Skeletal muscle satellite cell (primary cell): ENCODE measurements at regions not wholly inside any gene's neighbourhood (a gene's known extent, or its start where the extent isn't known, plus 50 kb on each side); places are given as distances from the start of the nearest gene placed in this dataset.

Source experiments
- H3K27me3 ChIP-seq: 2 replicates; pipeline ENCODE4 v1.7.0; 2013; ENCODE audit warnings: low read length; ENCODE audit not compliant: control insufficient read depth, insufficient read depth
- H3K36me3 ChIP-seq: 2 replicates; pipeline ENCODE4 v1.7.0; 2013; ENCODE audit warnings: mild to moderate bottlenecking, control low read depth, low read length; ENCODE audit not compliant: insufficient read depth
- H3K4me1 ChIP-seq: 2 replicates; pipeline ENCODE4 v1.7.0; 2013; ENCODE audit warnings: low read length; ENCODE audit not compliant: control insufficient read depth, insufficient read depth
- H3K4me2 ChIP-seq: 2 replicates; pipeline ENCODE4 v1.7.0; 2013; ENCODE audit warnings: mild to moderate bottlenecking, low read length
- H3K4me3 ChIP-seq: 2 replicates; pipeline ENCODE4 v1.7.0; 2013; ENCODE audit warnings: low read length
- H3K9ac ChIP-seq: 2 replicates; pipeline ENCODE4 v1.7.0; 2013; ENCODE audit warnings: mild to moderate bottlenecking, low read depth, low read length, moderate library complexity
- H3K9me3 ChIP-seq: replicated peaks from 2 replicates; pipeline ENCODE4 v1.7.0; 2013; ENCODE audit warnings: mild to moderate bottlenecking, control low read depth, low read length

GRCh38 chr5:12707560-12707959 is 803.3 kb upstream of the CTNND2 start:
- H3K4me2 ChIP-seq, result no peak overlapping the region
- no peaks in the 10 kb centered on the region for H3K36me3 ChIP-seq
- no peaks in the 10 kb centered on the region for H3K4me1 ChIP-seq
- no peaks in the 10 kb centered on the region for H3K27me3 ChIP-seq
- H3K4me3 ChIP-seq, result no peak overlapping the region
- H3K9me3 ChIP-seq, result no peaks in the 10 kb centered on the region
- no peak overlapping the region for H3K9ac ChIP-seq

- H3K9ac ChIP-seq, result no peak overlapping the region
- H3K4me1 ChIP-seq, result no peaks in the 10 kb centered on the region
- no peaks in the 10 kb centered on the region for H3K27me3 ChIP-seq
- H3K4me3 ChIP-seq, result no peak overlapping the region
- no peaks in the 10 kb centered on the region for H3K9me3 ChIP-seq
- no peaks in the 10 kb centered on the region for H3K36me3 ChIP-seq
- H3K4me2 ChIP-seq, result no peak overlapping the region
Measured at GRCh38 chr5:12704955-12705354, 800.7 kb upstream of the CTNND2 start.

GRCh38 chr5:12703254-12703653 is 799.0 kb upstream of the CTNND2 start:
- H3K4me1 ChIP-seq, result no peaks in the 10 kb centered on the region
- H3K36me3 ChIP-seq, result no peaks in the 10 kb centered on the region
- no peaks in the 10 kb centered on the region for H3K9me3 ChIP-seq

GRCh38 chr5:12695651-12696050 is 791.4 kb upstream of the CTNND2 start:
- no peaks in the 10 kb centered on the region for H3K9me3 ChIP-seq
- H3K4me1 ChIP-seq, result no peaks in the 10 kb centered on the region
- H3K36me3 ChIP-seq, result no peaks in the 10 kb centered on the region
- no peak overlapping the region for H3K4me2 ChIP-seq
- H3K27me3 ChIP-seq, result no peaks in the 10 kb centered on the region
- no peak overlapping the region for H3K9ac ChIP-seq
- no peak overlapping the region for H3K4me3 ChIP-seq

More at GRCh38 chr5:12703254-12703653, 799.0 kb upstream of the CTNND2 start:
- Histone ChIP-seq H3K27me3 (no peaks in the 10 kb centered on the region), H3K4me2 (no peak overlapping the region), H3K4me3 (no peak overlapping the region), H3K9ac (no peak overlapping the region)

DNA sequence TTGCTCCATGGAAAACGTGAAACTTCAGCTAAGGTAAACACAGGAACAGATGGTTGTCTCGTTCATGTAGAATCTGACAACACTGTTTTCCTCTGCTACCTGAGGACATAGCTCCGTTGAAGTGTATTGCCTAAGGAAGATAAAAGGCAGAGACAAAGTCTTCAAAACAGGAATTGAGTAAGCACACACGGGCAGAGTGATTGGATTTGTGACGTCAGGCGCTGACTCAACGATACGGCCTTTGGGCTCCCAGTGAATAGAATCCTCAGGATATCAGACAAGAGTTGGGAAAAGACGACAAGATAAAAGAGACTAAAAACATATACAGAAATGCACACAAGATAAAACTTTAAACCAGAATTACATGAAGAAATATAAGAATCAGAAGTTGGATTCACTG is 787.1 kb upstream of the CTNND2 start:
- H3K9me3 ChIP-seq, result no peaks in the 10 kb centered on the region
- H3K4me1 ChIP-seq, result no peaks in the 10 kb centered on the region
- no peaks in the 10 kb centered on the region for H3K27me3 ChIP-seq
- no peak overlapping the region for H3K4me2 ChIP-seq
- no peak overlapping the region for H3K4me3 ChIP-seq
- H3K9ac ChIP-seq, result no peak overlapping the region
- no peaks in the 10 kb centered on the region for H3K36me3 ChIP-seq

- H3K9ac ChIP-seq, result no peak overlapping the region
- no peaks in the 10 kb centered on the region for H3K4me1 ChIP-seq
- no peaks in the 10 kb centered on the region for H3K36me3 ChIP-seq
- no peaks in the 10 kb centered on the region for H3K27me3 ChIP-seq
- no peak overlapping the region for H3K4me2 ChIP-seq
- H3K9me3 ChIP-seq, result no peaks in the 10 kb centered on the region
- H3K4me3 ChIP-seq, result no peak overlapping the region
Measured at GRCh38 chr5:12690361-12690760, 786.1 kb upstream of the CTNND2 start.

- no peaks in the 10 kb centered on the region for H3K27me3 ChIP-seq
- no peak overlapping the region for H3K4me2 ChIP-seq
- H3K9me3 ChIP-seq, result no peaks in the 10 kb centered on the region
Measured at GRCh38 chr5:12683249-12683648, 779.0 kb upstream of the CTNND2 start.

DNA sequence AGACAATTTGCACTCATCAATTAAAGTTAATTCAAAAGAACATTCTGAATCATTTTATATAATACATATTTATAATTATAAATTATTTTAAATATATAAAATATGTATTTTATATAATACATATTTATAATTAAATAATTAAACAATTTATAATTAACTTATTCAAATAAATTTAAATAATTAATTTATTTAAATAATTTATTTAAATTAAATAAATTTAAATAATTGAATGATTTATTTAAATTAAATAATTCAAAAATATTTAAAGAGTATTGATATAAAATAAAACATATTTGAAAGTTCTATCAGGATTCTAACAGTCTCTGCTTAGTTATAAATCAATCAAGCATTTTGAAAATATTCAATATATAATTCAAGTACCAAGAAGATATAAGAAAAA is 775.5 kb upstream of the CTNND2 start:
- Histone ChIP-seq H3K4me1 (no peaks in the 10 kb centered on the region), H3K27me3 (no peaks in the 10 kb centered on the region), H3K9me3 (peaks cover 3% of the 10 kb centered on the region), H3K36me3 (no peaks in the 10 kb centered on the region), H3K4me3 (no peak overlapping the region), H3K9ac (no peak overlapping the region), H3K4me2 (no peak overlapping the region)

More at GRCh38 chr5:12683249-12683648, 779.0 kb upstream of the CTNND2 start:
- Histone ChIP-seq H3K4me1 (no peaks in the 10 kb centered on the region), H3K9ac (no peak overlapping the region), H3K4me3 (no peak overlapping the region), H3K36me3 (no peaks in the 10 kb centered on the region)

GRCh38 chr5:12675959-12676358 is 771.7 kb upstream of the CTNND2 start:
- peaks cover 3% of the 10 kb centered on the region for H3K9me3 ChIP-seq
- no peaks in the 10 kb centered on the region for H3K36me3 ChIP-seq
- H3K27me3 ChIP-seq, result no peaks in the 10 kb centered on the region
- H3K9ac ChIP-seq, result no peak overlapping the region
- no peaks in the 10 kb centered on the region for H3K4me1 ChIP-seq
- H3K4me2 ChIP-seq, result no peak overlapping the region
- H3K4me3 ChIP-seq, result no peak overlapping the region

- no peaks in the 10 kb centered on the region for H3K36me3 ChIP-seq
- H3K9me3 ChIP-seq, result peaks cover 3% of the 10 kb centered on the region
Measured at GRCh38 chr5:12672141-12672540, 767.9 kb upstream of the CTNND2 start.

GRCh38 chr5:12669326-12669725 is 765.1 kb upstream of the CTNND2 start:
- no peaks in the 10 kb centered on the region for H3K9me3 ChIP-seq
- no peaks in the 10 kb centered on the region for H3K4me1 ChIP-seq
- no peak overlapping the region for H3K4me3 ChIP-seq
- no peaks in the 10 kb centered on the region for H3K36me3 ChIP-seq
- H3K4me2 ChIP-seq, result no peak overlapping the region
- no peak overlapping the region for H3K9ac ChIP-seq
- no peaks in the 10 kb centered on the region for H3K27me3 ChIP-seq

More at GRCh38 chr5:12672141-12672540, 767.9 kb upstream of the CTNND2 start:
- H3K27me3 ChIP-seq, result no peaks in the 10 kb centered on the region
- no peak overlapping the region for H3K4me3 ChIP-seq
- no peaks in the 10 kb centered on the region for H3K4me1 ChIP-seq
- H3K4me2 ChIP-seq, result no peak overlapping the region
- no peak overlapping the region for H3K9ac ChIP-seq

- Histone ChIP-seq H3K9me3 (no peaks in the 10 kb centered on the region), H3K9ac (no peak overlapping the region), H3K36me3 (no peaks in the 10 kb centered on the region), H3K4me2 (no peak overlapping the region), H3K27me3 (no peaks in the 10 kb centered on the region), H3K4me1 (no peaks in the 10 kb centered on the region), H3K4me3 (no peak overlapping the region)
Measured at GRCh38 chr5:12668564-12668963, 764.3 kb upstream of the CTNND2 start.
